Limb (tissue), 2 donors: ENCODE measurements at regions not wholly inside any gene's neighbourhood (a gene's known extent, or its start where the extent isn't known, plus 50 kb on each side); places are given as distances from the start of the nearest gene placed in this dataset.
"Not testable (repeated sequence)": the region's sequence is repeated elsewhere in the genome, so short reads cannot be mapped to it uniquely, and the experiment has no call there.

ENCODE experiments used
- DNase-seq, 2 donors: peaks; one replicate each; pipeline ENCODE4 v3.0.0-alpha.2; 2016; ENCODE audit errors: extremely low spot score in 2 of 2

DNA sequence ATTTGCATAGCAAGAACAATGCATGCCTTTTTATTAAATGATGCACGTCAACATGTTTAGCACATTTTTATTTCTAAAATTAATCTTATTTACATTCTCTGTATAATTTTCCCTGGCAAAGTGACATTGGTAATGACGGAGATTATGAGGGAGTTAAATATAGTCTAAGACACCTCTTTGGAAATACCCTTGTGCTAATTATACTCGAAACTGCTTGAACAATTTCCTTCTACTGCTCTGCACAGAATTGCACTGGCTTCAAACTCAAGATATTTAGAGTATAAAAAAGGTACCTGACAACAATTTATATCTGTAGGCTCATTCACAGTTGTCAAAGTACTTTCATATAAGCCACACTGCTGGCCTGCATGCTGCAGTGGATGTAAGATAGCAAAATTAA lies 602.7 kb downstream of the NXPH1 start:
- DNase-seq = no peak

DNA sequence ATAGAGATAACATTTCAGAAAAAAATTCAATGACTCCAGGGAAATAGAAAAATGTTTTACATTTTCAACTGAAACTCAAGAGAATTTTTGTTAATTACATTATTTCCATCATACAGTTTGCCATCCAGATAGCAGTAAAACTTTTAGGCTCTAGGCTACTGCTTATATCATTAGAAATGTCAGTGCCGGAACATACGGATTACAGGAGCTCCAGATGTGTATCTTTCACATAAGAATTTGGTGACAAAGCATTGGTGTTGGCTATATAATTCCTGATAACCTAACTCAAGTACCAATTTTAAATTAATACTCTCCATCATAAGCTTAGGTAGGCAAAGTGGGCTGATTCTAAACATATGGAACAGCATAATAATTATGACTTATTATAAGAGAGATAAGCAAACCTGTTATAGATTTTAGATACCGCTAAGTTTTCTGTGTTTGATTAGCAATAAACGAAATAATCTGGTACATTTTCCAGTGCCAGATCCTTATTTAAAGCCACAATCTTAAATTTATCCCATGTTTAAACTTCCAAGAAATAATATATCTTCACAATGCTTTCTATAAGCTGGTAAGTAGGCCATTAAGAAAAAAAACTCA lies 637.9 kb downstream of the NXPH1 start:
- DNase-seq = no peak

DNA sequence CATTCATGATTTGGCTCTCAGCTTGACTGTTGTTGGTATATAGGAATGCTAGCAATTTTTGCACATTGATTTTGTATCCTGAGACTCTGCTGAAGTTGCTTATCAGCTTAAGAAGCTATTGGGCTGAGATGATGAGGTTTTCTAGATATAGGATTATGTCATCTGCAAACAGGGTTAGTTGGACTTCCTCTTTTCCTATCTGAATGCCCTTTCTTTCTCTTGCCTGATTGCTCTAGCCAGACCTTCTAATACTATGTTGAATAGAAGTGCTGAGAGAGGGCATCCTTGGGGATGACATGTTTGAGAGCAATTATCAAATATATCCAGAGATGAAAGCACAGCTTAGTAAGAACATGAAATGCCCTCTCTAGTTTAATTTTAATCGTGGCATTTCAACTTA lies 642.4 kb downstream of the NXPH1 start:
- DNase-seq = not testable (repeated sequence)

DNA sequence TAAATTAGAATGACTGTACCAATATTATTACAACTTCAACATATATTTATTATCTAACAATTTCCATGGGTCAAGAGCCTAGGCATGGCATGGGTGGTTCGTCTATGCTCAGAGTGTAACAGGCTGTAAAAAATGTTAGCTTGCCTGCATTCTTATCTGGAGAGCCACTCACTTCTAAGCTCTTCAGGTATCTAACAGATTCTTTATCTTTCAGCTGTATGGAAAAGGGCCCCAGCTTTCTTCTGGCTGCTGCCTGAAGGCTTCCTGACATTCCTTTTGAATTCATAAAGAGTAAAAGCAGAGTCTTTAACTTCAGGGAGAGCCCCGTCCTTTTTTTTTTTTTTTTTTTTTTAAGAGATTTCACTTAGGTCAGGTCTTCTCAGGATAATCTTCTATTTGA lies 648.8 kb downstream of the NXPH1 start:
- DNase-seq = no peak

DNA sequence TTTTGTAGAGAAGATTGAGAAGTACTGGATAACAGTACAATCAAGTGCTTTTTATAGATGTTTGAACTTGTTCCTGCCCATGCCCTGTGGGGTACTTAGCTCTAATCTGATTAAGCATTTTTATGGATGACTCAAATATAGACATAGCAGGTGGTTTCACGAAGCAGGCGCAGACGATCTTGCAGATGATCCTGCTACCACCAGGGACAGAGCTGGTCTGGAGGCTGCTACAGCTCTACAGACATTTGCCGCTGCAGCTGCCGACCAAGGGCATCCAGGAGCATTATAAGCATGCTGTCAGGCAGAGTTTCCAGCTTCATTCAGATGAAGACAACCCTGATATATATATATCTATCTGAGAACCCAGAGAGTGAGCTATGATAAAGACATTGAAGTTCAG lies 650.4 kb downstream of the NXPH1 start:
- no peak for DNase-seq

DNA sequence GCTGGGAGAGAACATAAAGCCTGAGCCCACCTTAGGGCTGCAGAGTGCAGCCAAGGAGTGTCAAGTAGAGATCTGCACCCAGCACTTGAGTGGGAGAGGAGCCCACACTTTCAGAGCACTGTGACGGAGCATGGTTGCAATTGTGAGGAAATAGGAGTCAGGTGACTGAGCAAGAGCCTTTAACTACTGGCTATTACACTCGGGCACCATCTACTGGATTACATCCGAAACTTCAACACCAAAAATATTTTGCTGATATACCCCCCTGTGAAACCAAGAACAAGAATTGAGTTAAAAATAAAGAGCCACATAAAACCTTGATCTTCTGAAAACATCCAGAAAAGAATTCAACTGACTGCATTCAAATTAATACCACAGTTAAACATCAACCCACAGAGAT lies 657.9 kb downstream of the NXPH1 start:
- no peak for DNase-seq

DNA sequence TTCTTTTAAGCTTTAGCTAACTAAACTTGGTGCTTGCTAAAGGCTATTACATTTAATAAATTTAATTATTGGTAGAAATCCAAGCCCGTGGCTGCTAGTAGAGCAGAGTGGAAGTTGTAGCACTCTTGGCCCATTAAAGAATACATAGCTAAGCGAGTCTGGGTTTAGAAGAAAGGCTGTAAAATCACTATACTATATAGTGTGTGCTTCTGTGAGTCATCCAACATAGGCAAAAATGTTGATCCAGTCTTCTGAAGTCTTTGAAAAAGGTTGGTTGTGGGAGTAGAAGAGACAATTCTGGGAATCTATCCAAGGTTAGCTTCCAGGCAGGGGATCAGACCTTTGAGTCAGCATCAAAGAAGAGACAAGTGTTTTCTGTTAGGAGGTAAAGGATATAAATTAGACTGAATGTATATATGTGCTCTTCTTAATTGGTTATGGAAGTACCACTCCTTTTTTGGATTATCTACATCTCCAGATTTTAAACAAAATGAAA lies 664.2 kb downstream of the NXPH1 start:
- no peak for DNase-seq

DNA sequence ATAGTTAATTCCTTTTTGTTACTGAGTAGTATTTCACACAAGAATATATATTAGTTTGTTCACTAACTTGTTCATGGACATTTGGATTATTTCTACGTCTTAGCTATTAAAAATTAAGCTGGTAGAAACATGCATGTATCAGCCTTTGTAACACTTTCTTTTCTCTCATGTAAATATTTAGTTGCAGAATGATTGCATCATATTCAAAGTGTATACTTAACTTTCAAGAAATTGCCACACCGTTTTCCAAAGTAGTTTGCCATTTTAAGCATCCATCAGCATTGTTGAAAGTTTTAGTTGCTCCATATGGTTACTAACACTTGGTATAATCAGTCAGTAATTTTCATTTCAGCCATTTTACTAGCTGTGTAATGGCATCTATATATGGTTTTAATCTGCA lies 666.9 kb downstream of the NXPH1 start:
- no peak for DNase-seq

DNA sequence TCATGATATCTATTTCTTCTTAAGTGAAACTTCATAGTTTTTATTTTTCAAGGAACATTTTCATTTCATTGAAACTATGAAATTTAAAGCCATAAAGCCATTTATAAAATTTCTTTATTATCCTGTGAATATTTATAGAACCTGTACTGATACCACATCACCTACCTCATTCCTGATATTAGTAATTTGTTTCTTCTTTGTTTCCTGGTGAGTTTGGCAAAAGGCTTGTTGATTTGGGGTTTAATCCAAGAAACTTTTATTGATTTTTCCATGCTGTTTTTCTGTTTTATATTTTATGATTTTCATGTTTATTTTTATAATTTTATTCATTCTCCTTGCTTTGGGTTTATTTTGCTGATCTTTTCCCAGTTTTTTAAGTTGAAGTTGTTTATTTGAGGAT lies 669.4 kb downstream of the NXPH1 start:
- DNase-seq = no peak

DNA sequence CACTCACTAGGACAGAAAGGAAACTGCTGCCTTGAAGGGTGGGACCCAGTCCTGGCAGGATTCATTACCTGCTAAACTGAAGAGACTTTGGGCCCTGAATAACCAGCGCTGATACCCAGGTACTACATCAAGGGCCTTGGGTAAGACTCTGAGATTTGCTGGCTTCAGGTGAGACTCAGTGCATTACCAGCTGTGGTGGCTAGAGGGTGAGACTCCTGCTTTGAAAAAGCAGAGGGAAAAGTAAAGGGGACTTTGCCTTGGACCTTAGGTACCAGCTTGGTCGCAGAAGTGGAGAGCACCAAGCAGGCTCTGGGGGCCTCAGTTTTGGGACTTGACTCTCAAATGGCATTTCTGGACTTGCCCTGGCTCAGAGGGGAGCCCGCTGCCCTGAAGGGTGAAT lies 673.3 kb downstream of the NXPH1 start:
- DNase-seq = no peak

DNA sequence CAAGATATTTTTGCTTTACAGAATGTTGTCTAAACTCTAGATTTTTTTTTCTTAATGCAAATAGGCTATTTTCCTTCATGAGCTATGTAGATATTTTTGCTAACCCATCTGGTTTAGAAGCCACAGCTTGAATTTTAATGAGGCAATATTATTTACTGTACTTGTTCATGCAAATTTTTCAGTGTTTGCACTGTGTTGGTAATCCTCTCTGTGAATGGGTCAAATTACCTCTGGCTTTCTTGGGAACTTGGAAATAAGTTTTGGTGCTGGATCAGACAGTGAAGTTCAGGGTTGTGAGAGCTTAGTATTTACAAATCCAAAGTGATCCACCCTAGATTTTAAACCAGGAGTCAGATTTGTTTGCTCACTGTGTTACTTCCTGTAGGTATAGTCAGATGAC lies 686.9 kb downstream of the NXPH1 start:
- no peak for DNase-seq

DNA sequence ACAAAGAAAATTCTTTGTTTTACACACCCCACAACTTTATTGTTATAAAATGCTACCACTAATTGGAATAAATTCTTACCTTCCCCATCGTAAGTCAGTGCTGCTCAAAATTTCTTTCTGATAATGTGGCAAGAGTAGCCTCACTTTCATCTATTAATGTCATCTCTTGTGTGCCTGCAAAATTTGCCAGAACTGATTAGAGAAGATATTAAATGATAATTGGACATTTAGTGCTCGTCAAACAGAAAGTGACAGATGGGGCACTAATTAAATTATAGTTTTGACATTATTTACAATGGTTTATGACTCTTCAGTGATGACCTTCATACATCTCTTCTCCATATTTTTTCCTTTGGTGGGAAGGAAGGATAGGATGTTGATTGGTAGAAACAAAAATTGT lies 690.9 kb downstream of the NXPH1 start:
- DNase-seq = no peak

DNA sequence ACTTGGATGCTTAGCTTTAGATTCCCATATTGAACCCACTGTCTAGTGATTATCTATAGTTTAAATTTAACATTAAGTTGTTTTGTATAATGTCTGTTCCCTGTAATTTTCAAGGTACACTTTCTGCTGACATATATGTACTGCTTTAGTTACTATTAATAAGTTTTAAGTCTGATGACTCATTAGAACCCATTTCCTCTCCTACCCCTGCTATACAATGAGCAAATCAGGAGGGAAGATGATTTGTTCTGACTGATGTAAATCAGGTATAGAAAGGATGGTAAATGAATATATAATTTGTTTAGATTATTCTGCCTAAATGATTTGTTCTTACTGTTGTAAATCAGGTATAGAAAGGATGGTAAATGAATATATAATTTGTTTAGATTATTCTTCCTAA lies 691.8 kb downstream of the NXPH1 start:
- DNase-seq = no peak

DNA sequence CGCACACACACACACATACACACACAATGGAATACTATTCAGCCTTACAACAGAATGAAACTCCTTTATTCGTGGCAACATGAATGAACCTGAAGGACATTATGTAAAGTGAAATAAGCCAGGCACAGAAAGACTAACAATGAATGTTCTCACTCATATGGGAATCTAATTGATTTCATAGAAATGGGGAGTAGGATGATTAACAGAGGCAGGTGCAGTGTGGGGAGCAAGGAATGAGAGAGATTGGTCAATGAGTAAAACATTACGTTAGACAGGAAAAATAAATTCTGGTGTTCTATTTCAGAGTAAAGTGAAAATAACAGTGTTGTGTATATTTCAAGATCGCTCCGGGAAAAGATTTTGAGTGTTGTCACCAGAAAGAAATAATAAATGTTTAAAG lies 694.5 kb downstream of the NXPH1 start:
- DNase-seq = no peak

DNA sequence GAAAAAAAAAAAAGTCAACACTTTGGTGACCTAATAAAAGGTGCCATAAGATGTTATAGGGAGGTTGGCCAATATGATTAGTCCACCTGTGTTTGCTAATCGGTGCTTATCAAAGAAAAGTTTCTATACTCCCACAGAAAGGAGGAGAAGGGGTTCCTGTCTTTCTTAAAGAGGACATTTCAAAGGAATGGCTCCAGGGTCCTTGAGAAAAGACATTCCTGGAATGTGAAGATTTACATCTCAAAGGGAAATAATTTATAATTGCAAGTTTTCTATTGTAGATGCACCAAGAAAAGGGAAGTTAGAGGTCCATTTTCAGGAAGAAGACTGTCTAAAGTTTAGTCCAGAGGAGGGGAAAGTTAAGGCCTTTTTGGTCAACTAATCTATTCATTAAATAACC lies 715.3 kb downstream of the NXPH1 start:
- DNase-seq = no peak

DNA sequence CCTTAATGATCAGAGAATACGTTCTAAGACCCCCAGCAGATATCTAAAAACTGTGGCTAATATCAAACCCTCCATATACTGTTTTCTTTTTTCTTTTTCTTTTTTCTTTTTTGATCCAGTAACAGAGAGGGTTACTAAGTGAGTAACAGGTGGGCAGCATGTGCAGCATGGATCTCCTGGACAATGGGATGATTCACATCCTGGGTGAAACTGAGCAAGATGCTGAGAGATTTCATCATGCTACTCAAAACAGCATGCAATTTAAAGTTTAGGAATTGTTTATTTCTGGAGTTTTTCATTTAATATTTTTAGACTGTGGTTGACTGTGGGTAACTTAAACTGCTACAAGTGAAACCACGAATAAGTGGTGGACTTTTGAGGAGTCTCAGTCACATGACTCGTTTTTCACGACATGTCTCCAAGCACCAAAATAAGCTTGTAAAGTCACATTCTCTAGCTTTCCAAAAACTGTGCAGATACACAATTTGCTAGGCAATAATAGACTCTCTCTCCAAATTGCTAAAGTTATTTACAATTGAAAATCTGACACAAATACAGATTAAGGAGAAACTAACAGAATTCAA lies 716.2 kb downstream of the NXPH1 start:
- no peak for DNase-seq

DNA sequence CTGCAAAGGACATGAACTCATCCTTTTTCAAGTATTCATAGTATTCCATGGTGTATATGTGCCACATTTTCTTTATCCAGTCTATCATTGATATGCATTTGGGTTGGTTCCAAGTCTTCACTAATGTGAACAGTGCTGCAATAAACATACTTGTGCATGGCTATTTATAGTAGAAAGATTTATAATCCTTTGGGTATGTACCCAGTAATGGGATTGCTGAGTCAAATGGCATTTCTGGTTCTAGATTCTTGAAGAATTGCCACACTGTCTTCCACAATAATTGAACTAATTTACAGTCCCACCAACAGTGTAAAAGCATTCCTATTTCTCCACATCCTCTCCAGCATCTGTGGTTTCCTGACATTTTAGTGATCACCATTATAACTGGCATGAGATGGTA lies 730.3 kb downstream of the NXPH1 start:
- not testable (repeated sequence) for DNase-seq

DNA sequence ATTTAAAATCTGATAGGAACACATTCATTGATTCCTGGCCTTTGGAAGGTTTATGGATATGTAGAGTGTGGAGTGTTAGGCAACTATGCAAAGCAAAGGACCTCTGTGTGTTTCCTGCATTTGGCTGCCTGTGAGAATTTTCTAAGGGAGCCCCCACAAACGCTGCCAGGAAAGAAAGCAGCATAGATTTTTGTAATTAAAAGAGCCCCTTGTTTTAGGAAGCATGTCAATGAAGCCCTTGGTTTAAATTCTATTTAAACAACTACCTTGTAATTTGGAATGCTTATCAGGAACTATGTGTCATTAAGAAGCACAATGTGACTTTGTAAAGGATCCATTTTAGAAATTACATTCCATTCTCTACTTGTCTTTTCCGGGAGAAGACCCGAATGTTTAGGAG lies 742.5 kb downstream of the NXPH1 start:
- DNase-seq = no peak

DNA sequence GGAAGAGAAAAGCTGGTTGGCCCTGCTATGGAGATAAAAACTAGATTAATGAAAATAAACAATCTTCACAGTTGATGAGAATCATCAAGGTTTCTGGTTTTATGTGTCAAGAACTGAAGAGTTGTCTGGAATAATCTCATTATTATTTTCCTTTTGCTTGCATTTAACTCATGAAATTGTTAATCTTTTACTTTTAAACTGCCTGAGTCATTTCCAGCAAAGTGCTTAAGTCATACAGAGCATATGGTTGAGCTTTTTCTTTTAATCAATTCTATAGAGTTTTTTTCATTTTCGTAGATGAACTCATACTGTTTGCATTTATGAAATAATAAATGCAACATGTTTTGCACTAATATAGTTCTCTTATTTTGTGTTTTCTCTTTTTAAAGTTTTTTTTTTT lies 747.9 kb downstream of the NXPH1 start:
- DNase-seq = no peak

DNA sequence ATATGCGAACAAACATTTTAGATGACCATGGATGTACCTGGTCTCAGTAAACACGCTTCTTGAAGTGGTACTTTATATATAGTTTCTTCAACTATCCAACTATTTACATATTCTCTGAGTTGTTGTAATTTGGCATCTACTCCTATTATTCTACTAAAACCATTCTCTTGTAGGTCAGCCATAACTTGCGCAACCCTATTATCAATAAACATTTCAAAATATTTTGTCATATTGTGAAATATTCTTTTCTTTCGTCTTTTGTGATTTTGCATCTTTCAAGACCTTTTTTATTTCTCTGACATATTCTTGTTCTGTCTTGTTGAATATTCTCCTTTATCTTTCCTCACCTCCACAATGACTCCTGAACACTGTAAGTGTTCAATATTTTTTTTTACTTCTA lies 753.3 kb downstream of the NXPH1 start:
- no peak for DNase-seq

DNA sequence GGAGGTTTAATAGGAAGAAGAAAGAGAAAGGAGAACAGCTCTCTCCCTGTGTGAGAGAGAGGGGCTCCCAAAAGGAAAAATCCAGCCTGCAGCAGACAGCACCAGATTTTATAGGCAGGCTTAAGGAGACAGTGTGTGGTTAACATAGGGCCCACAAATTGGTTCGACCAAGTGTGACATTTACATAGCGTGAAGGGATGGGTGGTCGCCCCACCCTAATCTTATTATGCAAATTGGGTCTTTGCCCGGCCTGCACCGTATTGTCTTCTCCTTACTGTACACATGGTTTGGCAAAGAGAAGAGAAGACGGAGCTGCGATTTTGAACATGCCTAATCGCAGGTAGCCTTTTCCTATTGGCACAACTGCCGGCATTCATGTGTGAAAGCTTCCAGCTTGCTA lies 756.3 kb downstream of the NXPH1 start:
- DNase-seq = no peak

DNA sequence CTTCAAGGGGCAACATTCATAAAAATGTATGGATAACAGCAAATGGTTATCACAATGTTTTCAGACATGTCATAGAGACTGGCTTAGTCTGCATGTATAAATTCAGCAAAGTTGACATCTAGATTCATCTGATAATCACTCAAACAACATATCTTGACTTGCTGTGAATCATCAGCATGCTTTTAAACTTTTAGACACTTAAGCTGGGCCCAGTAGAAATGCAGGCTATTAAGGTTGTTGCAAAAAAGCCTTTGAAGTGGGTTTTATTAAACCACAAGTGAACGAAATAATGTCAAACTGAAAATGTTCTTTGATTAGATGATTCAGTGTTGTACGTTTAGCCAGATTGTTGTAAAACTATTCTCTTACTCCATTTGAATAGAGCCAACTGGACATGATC lies 759.6 kb downstream of the NXPH1 start:
- DNase-seq = no peak

DNA sequence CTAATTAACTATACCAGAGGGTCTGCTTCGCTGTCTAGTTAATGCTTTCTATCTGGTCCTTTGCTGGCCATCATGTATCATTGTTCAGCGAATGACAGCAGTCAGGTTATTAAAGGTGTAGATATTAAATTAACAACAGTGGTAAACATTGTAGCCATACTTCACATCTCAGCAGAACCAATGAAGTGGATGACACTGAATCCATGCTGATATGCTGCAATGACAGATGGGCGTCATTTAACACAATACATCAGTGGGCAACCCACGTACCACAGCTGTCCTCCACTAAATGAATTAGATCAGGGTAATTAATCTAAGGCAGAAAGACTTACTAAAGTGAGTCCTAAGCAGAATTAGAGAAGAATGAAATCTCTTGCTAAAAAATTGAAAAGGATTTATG lies 767.2 kb downstream of the NXPH1 start:
- no peak for DNase-seq

DNA sequence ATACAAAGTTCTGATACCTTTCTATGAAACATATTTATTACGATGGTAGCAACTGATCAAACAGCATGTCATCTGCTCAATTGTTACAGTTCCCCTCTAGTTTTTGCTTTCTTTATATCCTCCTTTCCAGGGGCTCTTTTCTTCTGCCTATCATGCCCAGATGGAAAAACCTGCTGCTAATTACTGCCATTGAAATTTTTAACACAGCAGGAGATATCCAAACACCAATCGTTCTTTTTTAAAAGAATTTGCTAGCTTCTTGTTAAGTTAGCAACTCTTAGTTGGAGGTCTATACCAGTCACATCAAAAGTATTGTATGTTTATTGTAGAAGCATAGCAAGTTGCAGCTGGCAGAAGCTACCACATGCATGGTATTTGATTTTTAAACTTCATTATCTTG lies 768.5 kb downstream of the NXPH1 start:
- no peak for DNase-seq
